GM21390 (cell line): ENCODE measurements at regions not wholly inside any gene's neighbourhood (a gene's known extent, or its start where the extent isn't known, plus 50 kb on each side); places are given as distances from the start of the nearest gene placed in this dataset.
"Not testable (repeated sequence)": the region's sequence is repeated elsewhere in the genome, so short reads cannot be mapped to it uniquely, and the experiment has no call there.

ENCODE experiments used
- ATAC-seq: cut with Tn5 transposase; IDR thresholded peaks from one replicate; pipeline ENCODE4 v1.9.1; 2021; ENCODE audit not compliant: unreplicated experiment

DNA sequence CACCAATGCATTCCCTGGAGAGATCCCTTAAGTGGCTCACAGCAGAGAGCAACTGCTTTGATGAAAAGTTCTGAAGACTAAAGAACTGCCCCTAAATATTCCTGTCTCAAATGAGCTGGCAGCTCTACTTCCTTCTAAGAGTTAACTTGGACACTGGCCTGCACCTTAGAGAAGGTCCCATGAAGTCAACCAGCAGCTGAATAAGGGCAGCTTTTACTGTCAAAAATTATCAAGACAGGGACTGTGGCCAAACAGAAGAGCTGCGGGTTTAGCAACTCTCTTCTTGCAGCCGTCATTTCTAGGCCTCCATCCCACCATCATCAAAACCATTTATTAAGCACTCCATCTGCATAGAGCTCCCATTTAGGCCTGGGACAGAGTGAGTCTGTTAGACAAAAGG, 491.1 kb upstream of the TSHZ3 start:
- ATAC-seq: no peak

DNA sequence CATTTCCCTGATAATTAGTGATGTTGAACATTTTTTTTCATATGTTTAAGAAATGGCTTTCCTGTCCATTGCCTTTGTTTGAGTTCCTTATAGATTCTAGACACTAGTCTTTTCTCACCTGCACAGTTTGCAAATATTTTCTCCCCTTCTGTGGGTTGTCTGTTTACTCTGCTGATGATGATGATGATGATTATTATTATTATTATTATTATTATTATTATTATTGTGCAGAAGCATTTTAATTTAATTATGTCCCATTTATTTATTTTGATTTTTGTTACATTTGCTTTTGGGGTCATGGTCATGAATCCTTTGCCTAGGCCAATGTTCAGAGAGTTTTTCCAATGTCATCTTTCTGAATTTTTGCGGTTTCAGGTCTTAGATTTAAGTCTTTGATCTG, 492.5 kb upstream of the TSHZ3 start:
- ATAC-seq: no peak

DNA sequence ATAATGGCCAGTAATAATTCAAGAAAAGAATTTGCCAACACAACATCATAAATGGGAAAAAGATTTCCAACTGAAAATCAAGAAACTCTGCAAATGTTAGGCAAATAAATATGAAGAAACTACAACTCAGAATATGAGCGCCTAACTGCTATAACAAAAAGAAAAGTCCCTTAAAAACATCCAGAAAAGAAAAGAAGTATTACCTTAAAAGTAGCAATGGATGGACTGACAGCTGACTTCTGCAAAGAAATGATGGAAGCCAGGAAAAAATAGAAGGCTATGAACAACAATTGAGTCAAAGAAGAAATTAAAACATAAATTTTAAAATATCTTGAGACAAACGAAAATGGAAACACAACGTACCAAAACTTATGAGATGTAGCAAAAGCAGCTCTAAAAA, 482.3 kb upstream of the ZNF507 start:
- no peak for ATAC-seq

DNA sequence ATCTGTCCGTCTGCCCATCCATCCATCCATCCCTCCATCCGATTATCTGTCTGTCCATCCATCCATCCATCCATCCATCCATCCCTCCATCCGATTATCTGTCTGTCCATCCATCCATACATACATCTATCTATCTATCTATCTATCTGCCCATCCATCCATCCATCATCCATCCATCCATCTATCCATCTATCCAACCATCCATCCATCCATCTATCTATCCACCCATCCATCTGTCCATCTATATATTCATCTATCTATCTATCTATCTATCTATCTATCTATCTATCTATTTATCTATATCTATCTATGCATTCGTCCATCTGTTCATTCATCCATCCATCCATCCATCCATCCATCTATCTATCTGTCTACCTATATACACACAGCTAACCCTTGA, 471.1 kb upstream of the ZNF507 start:
- no peak for ATAC-seq

DNA sequence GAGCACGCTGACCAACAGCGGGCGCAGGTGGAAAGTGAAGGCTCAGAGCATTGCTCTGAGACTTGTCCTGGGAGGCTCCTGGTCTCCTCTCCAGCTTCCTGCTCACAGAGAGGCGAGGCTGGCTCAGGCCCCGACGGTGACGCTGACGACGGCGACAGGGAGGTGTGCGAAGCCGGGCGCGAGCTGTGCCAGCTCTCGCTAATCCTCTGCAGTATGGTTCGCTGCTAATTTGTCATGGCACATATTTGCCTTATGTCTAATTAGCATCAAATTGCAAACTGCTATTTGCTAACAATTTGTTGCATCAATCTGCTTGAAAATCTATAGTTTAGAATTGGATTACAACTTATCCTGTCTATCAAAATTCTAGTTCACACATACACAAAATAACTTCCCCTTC, 469.8 kb upstream of the ZNF507 start:
- no peak for ATAC-seq

DNA sequence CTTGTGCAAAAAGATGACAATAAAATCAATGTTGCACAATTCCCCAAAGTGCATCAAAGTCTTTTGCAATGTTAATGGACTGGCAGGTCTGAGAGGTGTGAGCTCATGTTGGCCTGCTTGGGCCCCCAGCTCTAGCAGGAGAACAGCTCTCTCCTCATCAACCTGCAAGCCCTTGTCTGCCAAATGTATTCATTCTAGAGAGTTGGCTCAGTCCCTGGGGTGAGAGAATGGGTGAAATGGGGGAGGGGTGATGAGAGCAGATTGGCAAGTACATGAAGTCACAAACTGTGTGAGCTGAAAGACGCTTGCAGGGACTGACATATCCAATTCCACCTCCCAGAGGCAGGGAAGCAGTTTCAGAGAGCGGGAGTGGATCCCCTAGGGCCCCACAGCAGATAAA, 465.1 kb upstream of the ZNF507 start:
- no peak for ATAC-seq

DNA sequence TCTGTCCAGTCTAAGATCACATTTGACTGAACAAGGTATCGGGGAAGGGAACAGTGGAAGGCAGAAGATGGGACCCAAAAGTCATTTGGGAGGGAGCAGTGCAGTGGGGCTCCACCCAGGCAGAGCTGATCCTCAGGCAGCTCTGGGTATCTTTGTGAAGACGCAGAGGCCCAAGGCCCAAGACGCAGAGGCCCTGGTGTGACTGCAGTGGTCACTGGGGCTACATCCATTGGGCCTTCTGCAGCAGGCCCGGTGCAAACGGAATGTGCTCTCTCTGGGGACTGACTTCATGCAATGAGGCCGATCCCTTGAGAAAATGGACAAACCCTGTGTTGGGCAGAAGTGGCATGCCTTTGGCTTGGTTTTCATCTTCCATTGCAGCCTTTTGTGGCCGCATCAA, 463.4 kb upstream of the ZNF507 start:
- no peak for ATAC-seq

DNA sequence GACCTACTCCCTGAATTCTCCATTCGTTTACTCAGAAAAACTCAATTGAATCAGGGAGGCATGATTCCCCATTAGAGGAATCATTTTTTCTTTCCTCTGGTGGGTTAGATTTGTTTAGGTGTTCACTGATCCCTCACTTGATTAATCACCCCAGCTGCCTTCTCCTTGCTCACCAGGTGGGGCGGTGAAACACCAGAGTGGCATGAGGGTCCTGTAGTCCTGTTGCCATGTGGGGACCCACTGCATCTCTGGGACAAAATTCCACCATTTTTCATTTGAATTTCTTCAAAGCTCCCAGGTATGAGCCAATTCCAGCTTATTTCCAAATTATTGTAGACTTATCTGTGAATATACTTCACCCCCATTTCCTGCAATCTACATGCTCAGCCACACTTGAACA, 462.7 kb upstream of the ZNF507 start:
- ATAC-seq: no peak

DNA sequence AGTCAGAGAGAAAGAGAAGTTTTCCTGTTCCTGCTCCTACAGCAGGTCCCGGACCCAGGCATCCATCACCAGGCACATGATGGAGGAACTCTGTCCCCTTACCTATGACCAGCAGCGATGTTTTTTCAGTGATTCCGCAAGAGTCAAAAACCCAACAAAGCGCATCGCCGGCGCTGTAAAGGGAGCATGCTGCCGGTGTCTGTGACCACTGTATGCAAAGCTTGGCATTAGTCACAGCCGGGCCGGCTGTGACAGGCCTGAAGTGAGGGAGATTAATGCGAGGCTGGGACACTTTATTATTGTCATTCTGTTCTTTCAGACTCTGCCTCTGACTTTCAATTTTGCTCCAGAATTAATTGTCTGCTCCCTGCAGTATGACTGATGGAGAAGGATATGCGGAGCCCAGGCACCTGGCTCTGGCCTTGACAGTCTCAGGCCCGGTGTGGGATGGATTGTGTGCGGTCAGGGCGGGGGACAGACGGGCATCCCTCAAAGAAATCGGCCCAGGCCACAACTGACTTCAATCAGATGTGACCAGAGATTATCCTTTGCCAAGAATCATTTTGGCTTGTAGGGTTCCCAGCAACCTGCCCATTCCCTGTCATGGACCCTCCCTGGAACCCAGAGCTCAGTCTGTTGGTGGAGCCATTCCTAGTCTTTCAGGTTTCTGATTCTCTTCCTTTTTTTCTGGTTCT, 462.0 kb upstream of the ZNF507 start:
- ATAC-seq: no peak

DNA sequence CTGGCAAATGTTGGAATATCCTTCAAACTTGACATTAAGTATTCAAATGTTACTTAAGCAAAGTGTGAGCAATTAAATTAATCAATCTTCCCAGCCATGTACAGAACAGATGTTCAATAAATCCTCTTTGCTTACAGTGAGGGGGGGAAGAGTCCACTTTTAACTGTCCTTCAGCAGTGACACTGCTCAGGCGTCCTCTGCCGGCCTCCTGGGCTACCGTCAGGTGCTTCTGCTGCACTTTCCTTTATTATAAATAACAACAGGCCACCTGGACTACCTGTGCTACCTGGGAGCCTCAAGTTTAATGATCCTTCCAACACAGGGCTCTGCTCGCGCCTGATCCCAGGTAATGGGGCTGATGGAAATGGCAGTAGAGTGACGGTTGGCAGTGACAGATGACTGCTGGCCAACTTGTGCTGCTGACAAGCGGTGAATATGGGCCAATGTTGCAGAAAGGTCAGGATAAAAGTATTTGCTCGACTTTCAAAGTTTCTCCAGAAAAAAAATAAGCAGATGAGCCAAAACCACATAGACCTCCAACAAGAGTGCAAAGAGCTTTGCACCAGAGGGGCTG, 460.0 kb upstream of the ZNF507 start:
- ATAC-seq: no peak

DNA sequence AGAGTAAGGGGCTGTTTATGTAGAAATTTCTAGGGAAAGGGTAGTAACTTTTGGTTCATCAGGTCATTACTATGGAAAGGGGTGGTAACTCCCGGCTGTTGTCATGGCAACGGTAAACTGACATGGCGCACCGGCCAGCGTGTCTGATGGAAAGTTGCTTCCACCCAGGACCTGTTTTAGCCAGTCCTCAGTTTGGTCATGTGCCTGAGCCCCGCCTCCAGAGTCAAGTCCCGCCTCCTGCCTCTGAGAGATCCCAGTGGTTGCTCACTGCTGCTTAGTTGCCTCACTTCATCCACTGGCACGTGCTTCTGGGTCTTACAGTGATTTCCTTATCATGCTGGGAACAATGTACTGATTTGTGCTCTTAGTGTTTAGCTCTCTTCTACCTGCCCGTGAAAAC, 455.2 kb upstream of the ZNF507 start:
- no peak for ATAC-seq

DNA sequence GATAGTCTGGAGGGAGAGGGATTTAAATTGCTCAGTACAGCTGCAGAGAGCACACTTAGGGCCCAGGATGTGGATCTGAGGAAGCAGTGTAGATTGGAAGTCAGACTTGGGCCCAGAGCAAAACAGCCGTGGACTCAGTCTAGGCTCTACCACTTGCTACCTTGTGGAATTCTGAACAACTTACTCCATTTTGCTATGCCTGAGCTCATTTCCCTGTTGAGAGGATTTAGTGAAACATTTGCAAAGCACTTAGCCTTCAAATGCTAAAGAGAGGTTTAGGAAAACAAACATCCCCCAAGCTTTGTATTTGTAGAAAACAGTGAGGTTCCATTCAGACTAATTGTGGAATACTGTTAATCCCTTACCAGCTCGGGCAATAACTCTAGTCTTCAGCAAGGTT, 453.4 kb upstream of the ZNF507 start:
- ATAC-seq: no peak

DNA sequence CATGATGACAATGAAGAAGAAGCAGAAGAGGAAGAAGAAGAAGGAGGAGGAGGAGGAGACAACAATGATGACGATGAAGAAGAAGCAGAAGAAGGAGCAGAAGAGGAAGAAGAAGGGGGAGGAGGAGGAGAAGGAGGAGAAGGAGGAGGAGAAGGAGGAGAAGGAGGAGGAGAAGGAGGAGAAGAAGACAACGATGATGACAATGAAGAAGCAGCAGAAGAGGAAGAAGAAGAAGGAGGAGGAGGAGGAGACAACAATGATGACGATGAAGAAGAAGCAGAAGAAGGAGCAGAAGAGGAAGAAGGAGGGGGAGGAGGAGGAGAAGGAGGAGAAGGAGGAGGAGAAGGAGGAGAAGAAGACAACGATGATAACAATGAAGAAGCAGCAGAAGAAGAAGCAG, 451.9 kb upstream of the ZNF507 start:
- not testable (repeated sequence) for ATAC-seq

DNA sequence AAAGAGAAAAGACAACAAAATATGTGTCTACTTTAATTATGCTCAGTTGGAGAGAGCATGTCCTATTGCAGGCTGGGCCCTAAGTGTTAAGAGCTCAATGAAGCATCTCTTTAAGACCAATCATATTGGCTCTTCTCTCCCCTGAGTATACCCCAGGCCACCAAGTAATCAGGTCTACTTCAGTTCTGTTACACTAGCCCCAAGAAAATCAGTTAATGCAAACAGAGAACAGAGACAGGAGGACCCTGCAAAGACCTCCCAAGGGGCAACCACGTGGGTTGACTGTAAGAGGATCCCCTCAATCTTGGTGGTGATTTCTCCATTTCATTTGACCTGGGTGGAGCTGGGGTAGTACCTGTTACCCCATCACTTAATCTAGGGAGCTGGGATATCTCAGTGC, 451.0 kb upstream of the ZNF507 start:
- ATAC-seq: no peak

DNA sequence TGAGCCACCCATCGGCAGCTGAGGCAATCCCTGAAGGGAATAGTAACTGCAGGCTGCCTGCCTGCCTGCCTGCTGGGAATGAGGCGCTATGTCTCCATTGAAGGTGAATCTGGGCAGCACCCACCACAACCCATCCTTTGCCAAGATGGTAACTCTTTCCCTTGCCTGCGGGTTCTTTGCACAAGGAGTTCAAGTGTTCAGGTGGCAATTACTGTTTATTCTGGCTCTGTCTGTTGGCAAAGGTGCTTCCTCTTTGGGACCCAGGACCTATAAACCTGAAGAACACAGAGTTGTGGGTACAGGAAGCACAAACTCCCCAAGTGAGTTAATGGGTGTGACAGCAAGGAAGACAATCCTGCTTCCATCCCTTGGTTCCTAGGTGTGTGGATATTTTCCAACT, 448.1 kb upstream of the ZNF507 start:
- no peak for ATAC-seq

DNA sequence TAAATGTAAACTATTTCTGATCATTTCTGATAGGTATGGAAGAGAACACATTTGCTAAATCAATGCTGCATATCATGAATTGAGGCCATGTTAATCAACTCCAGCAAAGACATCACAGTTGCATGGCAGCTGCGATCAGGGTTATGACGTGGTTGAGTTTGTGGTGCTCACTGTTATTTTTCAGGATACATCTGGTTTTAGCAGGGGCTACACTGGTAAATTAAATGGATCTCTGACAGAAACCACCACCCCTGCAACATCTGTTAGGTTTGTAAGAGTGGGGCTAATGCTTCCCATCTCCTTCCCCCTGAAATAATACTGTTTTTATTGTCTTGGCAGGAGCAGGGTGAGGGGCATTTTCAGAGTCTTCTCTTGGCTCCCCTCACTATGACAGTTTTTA, 444.4 kb upstream of the ZNF507 start:
- no peak for ATAC-seq

DNA sequence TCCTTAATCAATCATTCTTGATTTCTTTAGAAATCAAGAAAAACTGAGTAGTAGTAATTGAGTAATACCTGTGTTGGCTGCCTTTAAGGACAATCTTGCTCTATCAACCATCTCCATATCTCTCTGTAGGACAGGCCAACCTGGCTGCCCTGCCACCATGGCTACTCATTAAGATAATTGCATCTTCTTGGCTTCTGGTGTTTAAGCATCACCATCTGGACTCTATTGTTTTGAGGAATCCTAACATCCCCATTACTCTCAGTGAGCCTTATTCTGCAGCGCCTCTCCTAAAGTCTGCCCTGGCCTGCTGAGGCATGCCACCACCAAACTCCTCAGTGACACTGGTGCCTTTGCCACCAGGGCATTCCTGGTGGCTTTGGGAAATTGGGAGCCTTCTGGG, 442.6 kb upstream of the ZNF507 start:
- ATAC-seq: no peak

DNA sequence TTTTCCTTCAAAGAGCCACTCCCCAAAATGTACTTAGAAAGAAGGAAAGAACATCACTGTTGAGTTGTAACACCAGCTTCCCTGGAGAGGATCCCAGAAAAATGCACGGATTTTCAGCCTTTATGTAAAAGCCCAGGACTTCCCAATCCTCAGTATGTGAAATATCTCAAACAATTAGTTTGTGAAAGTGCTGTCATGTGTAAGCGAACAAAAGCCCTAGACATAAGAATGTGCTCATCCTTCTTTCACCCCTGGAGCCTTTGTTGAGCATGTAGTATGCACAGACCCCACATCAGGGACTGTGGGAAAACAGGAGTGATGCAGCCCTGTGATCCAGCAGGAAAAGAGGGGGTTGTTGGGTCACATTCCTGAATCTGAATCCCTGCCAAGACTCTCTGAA, 441.4 kb upstream of the ZNF507 start:
- no peak for ATAC-seq

DNA sequence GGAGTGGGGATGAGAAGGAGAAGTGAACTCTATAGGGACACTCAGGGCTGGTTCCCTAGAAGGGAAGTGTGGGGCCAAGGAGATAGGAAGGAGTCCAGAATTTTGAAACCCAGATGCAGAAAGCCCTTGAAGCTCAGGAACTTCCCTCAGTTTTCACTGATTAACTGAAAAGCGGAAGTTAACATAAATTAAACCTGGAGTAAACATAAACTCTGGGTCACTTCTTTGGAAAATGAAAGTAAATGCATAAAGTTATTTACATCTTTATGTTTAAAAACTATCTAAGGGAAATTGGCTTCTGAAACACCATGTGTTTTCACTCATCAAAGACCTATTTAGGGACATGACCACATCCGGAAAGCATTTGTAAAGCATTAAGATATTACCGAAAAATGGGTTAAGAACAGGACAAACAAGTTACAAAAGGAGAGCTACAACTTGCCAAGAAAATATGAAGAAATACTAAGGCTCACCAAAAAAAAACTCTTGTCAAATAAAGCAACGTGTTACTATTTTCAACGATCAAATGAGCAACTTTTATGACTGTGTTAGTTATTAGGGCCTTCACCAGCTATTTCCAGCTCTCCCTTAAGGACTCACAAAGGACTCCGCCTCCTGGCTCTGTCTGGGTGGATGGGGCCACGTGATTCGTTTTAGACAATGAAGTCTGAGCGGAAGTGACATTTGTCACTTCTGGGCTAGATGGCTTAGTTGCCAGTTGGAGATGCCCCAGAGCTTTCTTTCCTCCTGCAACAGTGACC, 439.1 kb upstream of the ZNF507 start:
- no peak for ATAC-seq

DNA sequence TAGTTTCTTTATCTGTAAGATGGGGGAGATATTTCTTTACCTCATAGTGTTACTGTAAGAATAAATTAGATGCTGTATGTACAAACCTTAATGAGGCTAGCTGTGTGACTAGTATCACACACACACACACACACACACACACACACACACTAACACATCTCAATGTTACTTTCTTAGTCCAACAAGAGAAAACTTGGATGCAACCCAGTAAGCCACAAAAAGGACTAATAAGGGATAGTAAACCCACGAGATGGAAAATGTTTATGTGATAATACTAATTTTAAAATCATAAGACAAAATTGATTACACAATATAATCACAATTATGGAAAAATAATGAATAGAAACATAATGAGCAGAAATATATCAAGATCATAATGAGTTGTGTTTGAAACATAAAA, 437.7 kb upstream of the ZNF507 start:
- no peak for ATAC-seq

DNA sequence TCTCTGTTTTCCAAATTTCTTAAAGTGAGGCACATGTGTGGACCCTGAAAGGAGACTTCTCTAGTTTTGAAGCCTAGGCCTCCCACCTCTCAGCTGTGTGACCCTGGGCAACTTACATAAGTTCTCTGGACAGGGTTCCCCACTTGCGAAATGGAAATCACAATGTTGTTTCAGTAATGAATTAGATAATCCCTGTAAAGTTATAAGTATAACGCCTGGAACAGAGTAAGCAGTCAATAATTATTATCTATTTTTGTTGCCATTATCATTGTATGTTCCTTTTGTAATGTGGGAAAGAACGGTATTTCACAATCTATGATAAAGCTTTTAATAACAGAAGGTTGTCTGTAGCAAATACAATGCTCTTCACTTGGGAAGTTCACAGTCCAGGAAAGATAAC, 437.3 kb upstream of the ZNF507 start:
- no peak for ATAC-seq

DNA sequence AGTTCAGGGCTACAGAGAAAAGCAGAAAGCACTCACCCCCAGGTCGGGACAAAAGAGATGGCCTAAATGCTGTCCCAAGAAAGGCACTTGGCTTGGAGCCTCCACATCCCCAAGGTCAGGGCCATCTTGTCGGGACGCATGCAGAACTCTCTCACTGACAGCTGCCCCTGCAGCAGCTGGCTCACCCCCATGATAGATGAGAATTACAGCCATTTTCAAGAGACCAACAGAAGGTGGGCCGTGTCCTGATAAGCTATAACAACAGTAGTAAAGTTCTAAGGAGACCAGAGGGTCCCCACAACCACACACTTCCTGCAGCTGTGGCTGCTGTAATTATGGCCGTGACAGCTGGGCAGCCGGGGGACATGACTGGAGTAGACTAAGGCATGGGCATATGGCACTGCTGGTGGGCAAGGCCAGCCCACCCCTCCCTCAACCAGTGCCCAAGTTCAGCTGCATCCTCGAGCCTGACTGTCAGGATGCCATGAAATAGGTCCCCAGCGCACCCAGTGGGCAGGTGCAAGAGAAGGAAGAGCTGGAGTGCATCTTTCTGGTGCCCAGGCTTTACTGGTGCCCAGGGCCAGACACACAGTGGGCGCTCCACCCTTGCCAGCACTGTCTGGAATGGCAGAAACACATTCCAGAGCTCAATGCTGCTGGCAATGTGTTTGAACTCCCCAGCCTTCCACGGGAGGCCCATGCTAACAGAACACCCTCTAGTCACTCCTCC, 436.7 kb upstream of the ZNF507 start:
- ATAC-seq: no peak
